ENCODE measurements at regions not wholly inside any gene's neighbourhood (a gene's known extent, or its start where the extent isn't known, plus 50 kb on each side); places are given as distances from the start of the nearest gene placed in this dataset.

- no peak overlapping the region for H3K4me3 ChIP-seq
Observed at GRCh38 chr11:11672789-11673188, 51.0 kb upstream of the GALNT18 start.

GRCh38 chr11:11672101-11672500 is 50.3 kb upstream of the GALNT18 start:
- no peak overlapping the region for H3K4me3 ChIP-seq
- no peak overlapping the region for H3K27ac ChIP-seq
- TF ChIP-seq CTCF (IDR thresholded peaks at IDR 0.05), result no peak
- no peak for TF ChIP-seq EP300 (IDR thresholded peaks at IDR 0.05)
- no peak for TF ChIP-seq POLR2AphosphoS5 (IDR thresholded peaks at IDR 0.05)
- no peak for TF ChIP-seq POLR2A (IDR thresholded peaks at IDR 0.05)
- H3K9me3 ChIP-seq, result no peaks in the 10 kb centered on the region
- no peaks in the 10 kb centered on the region for H3K27me3 ChIP-seq
- H3K4me1 ChIP-seq, result peaks cover 0 to 3% (median 0%) of the 10 kb centered on the region in 4 donors
- 85 to 94% methylated on average over 3 of the region's 3 CpGs for WGBS, 2 donors
- no peaks in the 10 kb centered on the region for H3K36me3 ChIP-seq
- DNase-seq (no peak), ATAC-seq (ENCODE audit: low FRiP score in 2 of 2) (no peak)

More at GRCh38 chr11:11672789-11673188, 51.0 kb upstream of the GALNT18 start:
- H3K27me3 ChIP-seq, result no peaks in the 10 kb centered on the region
- ATAC-seq (ENCODE audit: low FRiP score in 2 of 2) (no peak), DNase-seq (no peak)
- TF ChIP-seq POLR2AphosphoS5 (IDR thresholded peaks at IDR 0.05) (no peak), EP300 (IDR thresholded peaks at IDR 0.05) (no peak), POLR2A (IDR thresholded peaks at IDR 0.05) (no peak), CTCF (IDR thresholded peaks at IDR 0.05) (no peak)
- no peaks in the 10 kb centered on the region for H3K36me3 ChIP-seq
- H3K4me1 ChIP-seq, result peaks cover 0 to 3% (median 0%) of the 10 kb centered on the region in 4 donors
- H3K27ac ChIP-seq, result no peak overlapping the region
- no peaks in the 10 kb centered on the region for H3K9me3 ChIP-seq
- WGBS, 2 donors, result 87 to 93% methylated on average over 8 of the region's 8 CpGs

Small RNA genes in the stretch of these regions (small RNA-seq; reads per million reads assigned to genes)
- gene MIR8070, result 0 reads per million in 4 donors
